DMS114 treated with DMSO at 0.1 percent for 48 hours (cell line): ENCODE measurements at regions not wholly inside any gene's neighbourhood (a gene's known extent, or its start where the extent isn't known, plus 50 kb on each side); places are given as distances from the start of the nearest gene placed in this dataset.
"Not testable (repeated sequence)": the region's sequence is repeated elsewhere in the genome, so short reads cannot be mapped to it uniquely, and the experiment has no call there.

Source experiments
- DNase-seq: peaks from one replicate; lab custom pipeline; 2025; ENCODE audit not compliant: unreplicated experiment; lab: John Stamatoyannopoulos, UW

DNA sequence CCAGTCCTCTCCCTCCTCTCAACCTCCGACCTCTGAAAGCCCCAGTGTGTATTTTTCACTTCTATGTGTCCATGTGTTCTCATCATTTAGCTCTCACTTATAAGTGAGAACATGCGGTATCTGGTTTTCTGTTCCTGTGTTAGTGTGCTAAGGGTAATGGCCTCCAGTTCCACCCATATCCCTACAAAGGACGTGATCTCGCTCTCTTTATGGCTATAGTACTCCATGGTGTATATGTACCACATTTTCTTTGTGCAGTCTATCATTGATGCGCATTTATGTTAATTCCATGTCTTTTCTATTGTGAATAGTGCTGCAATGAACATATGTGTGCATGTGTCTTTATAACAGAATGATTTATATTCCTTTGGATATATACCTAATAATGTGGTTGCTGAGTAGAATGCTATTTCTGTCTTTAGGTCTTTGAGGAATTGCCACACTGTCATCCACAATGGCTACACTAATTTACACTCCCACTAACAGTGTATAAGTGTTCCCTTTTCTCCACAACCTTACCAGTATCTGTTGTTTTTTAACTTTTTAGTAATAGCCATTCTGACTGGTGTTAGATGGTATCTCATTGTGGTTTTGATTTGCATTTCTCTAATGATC lies 749.3 kb upstream of the ARRDC3 start:
- DNase-seq, result not testable (repeated sequence)

GRCh38 chr5:92126182-92126581 lies 743.1 kb upstream of the ARRDC3 start:
- DNase-seq, result no peak

GRCh38 chr5:92119110-92119509 lies 736.0 kb upstream of the ARRDC3 start:
- DNase-seq, result no peak

DNA sequence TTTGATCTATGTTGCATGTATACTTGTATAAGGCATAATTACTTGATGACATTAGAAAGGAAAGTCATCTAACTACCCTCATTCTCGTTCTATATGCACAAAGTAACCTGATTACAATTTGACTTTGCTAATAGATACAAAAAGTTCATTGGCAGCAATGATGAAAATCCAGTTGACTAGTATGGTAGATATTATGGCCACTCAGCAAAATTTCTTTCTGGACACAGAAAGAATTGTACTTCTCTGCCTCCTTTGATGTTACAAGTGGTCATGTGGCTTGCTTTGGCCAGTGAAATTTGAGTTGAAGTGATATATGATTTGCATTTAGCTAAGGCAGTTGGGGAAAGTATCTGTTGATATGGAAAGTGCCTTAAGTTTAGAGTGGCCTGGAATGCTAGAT lies 723.7 kb upstream of the ARRDC3 start:
- DNase-seq, result no peak

- no peak for DNase-seq
Observed at GRCh38 chr5:92104126-92104525, 721.0 kb upstream of the ARRDC3 start.

DNA sequence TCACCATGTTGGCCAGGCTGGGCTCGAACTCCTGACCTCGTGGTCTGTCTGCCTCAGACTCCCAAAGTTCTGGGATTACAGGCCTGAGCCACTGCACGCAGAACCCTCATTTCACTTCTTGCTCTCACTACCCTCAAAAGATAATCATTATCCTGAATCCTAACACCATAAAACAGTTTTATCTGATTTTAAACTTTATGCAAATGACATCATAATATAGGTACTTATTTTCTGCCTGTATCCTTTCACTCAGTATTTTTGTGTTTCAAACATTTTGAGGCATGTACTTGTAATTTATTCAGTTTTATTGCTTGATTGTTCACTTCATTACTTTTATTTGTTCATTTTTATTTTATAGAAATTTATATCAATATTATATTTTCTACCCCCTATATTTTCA lies 719.2 kb upstream of the ARRDC3 start:
- no peak for DNase-seq

- DNase-seq, result no peak
Observed at GRCh38 chr5:92092239-92092638, 709.1 kb upstream of the ARRDC3 start.

GRCh38 chr5:92086059-92086811 lies 703.1 kb upstream of the ARRDC3 start:
- no peak for DNase-seq

DNA sequence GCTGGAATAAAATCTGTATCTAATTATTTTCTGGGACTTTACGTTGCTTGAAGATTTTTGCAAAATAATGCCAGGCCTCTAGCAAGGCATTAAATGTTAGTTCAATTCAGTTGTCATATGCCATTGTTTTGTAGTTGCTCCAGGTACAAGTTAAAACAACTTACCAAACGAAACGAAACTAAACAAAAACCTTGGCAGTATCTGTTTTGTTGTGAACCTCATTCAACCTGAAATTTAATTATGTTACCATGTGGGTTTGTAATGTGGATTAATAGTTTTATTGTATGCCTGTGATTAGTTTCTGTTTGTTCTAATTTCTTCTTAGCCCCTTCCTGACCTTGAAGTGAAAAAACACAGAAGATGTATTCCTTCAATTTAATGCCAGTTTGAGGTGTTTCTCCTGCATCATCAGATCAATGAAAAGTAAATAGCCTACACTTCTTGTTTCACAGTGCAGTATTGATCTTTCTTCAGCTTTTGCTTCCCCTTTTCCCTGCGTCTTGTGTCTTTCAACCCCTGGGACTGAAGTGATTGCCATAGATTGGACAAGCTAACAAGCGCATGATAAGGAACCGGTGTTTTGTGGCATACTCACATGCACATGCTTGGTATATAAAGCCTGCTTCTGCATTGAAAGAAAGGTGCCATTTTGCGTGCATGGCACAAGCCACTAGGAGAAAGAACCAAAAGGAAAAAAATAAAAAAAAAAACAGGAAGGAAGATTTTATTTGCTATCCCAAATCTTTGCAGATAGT lies 699.0 kb upstream of the ARRDC3 start:
- no peak for DNase-seq

DNA sequence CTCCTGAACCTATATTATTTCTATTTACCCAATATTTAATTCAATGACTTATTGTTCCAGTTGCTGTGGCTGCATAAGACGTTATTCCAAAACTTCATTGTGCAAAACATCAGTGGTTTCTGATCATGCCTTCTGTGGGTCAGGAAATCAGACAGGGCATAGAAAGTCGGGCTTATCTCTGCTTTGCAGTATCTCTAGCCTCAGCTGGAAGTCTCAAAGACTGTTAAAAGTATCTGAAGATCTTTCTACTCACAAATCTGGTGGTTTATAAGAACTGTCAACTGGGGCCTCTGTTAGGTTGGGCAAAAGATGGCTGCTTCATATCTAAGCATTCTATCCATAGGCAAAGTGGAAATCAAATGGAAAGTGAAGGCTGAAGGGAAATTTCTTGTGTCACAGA lies 687.7 kb upstream of the ARRDC3 start:
- no peak for DNase-seq

GRCh38 chr5:92064993-92065392 lies 681.9 kb upstream of the ARRDC3 start:
- DNase-seq, result no peak

- no peak for DNase-seq
Observed at GRCh38 chr5:92051741-92052140, 668.6 kb upstream of the ARRDC3 start.

DNA sequence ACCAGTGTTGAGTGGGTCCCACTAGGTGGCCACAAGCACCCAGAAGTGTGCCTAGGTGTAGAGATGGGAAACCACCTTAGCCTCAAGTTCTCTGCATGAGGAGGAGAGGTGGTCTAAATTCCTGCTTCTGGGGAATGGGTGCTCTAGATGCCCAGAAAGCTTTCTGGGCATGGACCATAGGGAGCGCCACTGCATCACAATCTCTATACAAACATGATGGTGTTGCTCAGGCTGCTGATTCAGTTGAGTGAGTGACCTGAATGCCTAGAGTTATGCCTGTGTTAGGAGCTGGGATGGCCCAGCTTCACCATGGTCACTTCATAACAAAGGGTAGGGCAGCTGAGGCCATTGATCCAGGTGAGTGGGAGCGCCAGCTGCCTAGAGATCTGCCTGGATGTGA lies 667.9 kb upstream of the ARRDC3 start:
- DNase-seq, result no peak

DNA sequence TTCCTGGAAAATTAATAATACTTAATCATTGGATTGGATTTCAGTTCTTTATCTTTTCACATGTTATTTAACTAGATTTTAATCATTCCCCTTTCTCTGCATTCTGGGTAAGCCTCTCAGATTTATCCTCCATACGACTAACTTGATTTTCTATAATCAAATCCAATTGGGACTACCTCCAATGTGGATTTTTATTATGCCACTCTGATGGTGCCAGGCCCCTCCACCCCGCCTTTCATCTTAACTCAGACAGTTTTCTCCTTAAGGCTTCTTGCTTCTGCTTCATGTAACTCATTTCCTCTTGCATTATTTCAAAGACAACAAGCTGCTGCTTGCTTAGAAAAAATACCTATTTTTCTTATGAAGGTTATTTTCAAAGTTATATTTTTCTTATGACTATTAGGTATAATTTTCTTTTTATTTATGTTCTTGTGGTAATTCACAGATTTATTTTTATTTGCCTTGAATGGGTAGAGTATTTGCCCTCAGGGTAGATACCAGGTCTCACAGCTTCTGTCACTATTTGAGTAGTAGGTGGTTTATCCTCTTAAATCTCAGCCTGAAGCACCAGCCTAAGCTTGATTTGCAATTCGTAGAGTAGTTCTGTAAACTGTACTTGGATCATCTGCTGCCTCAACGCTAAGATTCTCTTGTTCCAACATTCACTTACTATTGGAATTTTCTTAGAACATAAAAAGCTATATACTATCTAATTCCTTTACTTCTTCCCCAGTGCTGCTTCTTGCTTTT lies 659.0 kb upstream of the ARRDC3 start:
- no peak for DNase-seq

- no peak for DNase-seq
Observed at GRCh38 chr5:92041206-92041605, 658.1 kb upstream of the ARRDC3 start.

GRCh38 chr5:92029792-92030191 lies 646.7 kb upstream of the ARRDC3 start:
- DNase-seq, result not testable (repeated sequence)

- DNase-seq, result no peak
Observed at GRCh38 chr5:92023555-92023954, 640.4 kb upstream of the ARRDC3 start.

GRCh38 chr5:92023141-92023471 lies 640.0 kb upstream of the ARRDC3 start:
- no peak for DNase-seq

DNA sequence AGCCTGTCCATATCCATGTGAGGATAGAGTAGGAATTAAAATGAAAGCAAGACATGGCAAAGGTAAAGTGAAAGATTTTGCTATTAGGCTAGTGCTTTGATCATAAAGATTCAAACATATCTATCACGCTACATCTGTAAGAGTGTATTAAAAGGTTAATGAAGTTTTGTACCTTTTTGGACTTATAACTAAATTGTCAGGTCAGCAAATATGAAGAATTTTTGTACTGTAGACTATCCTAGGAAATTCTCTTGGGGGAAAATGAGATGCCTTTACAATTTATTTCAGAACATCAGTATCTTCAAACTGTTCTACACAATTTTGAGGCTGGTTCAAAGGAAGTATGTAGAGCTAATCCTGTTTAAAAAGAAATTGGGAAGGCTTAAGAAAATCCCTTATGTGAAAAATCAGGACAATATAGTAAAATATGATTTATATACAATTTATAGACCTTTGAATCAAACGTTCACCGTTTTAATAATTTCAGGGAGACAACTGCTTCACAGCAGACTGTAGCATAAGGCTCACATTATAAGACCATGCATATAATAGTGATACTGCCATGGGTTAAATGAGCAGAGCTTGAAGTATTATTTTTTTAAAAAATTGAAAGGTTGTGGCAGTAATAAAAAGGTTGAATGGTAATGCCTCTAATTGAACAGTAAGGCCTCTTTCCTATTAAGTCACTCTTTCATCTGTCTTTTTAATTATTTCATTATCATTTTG lies 639.5 kb upstream of the ARRDC3 start:
- no peak for DNase-seq

DNA sequence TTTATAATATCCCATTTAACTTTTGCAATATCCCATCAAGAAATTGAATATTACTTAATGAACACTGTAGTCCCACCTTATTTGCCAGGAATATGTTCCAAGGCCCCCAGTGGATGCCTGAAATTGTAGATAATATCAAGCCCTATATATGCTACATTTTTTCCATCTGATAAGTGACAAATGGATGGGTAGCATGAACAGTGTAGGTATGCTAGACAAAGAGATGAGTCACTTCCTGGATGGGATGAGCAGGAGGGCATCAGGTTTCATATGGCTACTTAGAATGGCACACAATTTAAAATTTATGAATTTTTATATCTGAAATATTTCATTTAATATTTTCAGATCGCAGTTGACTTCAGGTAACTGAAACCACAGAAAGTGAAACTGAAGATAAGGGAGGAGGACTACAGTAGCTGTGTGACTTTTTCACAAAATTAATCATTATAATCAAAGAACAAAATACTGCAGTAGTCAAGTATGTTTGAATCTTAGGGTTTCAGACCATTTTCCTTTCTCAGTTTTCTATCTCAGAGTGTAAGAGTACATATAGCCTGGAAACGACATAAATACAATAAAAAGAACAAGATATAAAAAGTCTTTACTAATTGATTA lies 636.4 kb upstream of the ARRDC3 start:
- DNase-seq, result no peak

- DNase-seq, result no peak
Observed at GRCh38 chr5:92017776-92018175, 634.7 kb upstream of the ARRDC3 start.
